ENCODE measurements at regions not wholly inside any gene's neighbourhood (a gene's known extent, or its start where the extent isn't known, plus 50 kb on each side); places are given as distances from the start of the nearest gene placed in this dataset.

- Histone ChIP-seq H2AFZ (ENCODE audit: low read length) (no peak overlapping the region), H4K20me1 (ENCODE audit: insufficient read depth, low read length, poor library complexity, severe bottlenecking) (no peaks in the 10 kb centered on the region), H3K9ac (ENCODE audit: low read depth, low read length, poor library complexity, severe bottlenecking) (no peak overlapping the region), H3K36me3 (ENCODE audit: insufficient read depth, low read length) (no peaks in the 10 kb centered on the region), H3K4me3 (ENCODE audit: low read length, poor library complexity, severe bottlenecking) (no peak overlapping the region), H3K9me2 (replicated peaks; ENCODE audit: low read depth, low read length) (no peaks in the 10 kb centered on the region), H3K79me2 (ENCODE audit: insufficient read depth, low read length) (no peaks in the 10 kb centered on the region), H3K27me3 (ENCODE audit: insufficient read depth, low read length, poor library complexity, severe bottlenecking) (no peaks in the 10 kb centered on the region), H3K9me3 (ENCODE audit: insufficient read depth, low read depth, low read length) (no peaks in the 10 kb centered on the region), H3F3A (ENCODE audit: low read depth) (no peaks in the 10 kb centered on the region), H3K4me2 (ENCODE audit: low read depth, low read length, poor library complexity, severe bottlenecking) (no peak overlapping the region), H3K4me1 (ENCODE audit: insufficient read depth, low read length, poor library complexity, severe bottlenecking) (peaks cover 36% of the 10 kb centered on the region)
- no peak for TF ChIP-seq CTCF (conservative IDR thresholded peaks at IDR 0.05; ENCODE audit: low read length)
- TF ChIP-seq EZH2phosphoT487 (IDR thresholded peaks at IDR 0.05; ENCODE audit: borderline replicate concordance): no peak
Observed at GRCh38 chr11:128282053-128282452, 305.3 kb downstream of the ETS1 start.

- Histone ChIP-seq H3K4me1 (ENCODE audit: insufficient read depth, low read length, poor library complexity, severe bottlenecking) (peaks cover 22% of the 10 kb centered on the region), H3K4me2 (ENCODE audit: low read depth, low read length, poor library complexity, severe bottlenecking) (no peak overlapping the region), H3K9me3 (ENCODE audit: insufficient read depth, low read depth, low read length) (no peaks in the 10 kb centered on the region), H2AFZ (ENCODE audit: low read length) (peak overlapping the region; percentile 29; the same call in 1 of the 2 replicates), H3K36me3 (ENCODE audit: insufficient read depth, low read length) (no peaks in the 10 kb centered on the region), H3K27me3 (ENCODE audit: insufficient read depth, low read length, poor library complexity, severe bottlenecking) (no peaks in the 10 kb centered on the region), H3K4me3 (ENCODE audit: low read length, poor library complexity, severe bottlenecking) (no peak overlapping the region), H3K79me2 (ENCODE audit: insufficient read depth, low read length) (no peaks in the 10 kb centered on the region), H3K9ac (ENCODE audit: low read depth, low read length, poor library complexity, severe bottlenecking) (no peak overlapping the region), H3K9me2 (replicated peaks; ENCODE audit: low read depth, low read length) (no peaks in the 10 kb centered on the region), H4K20me1 (ENCODE audit: insufficient read depth, low read length, poor library complexity, severe bottlenecking) (no peaks in the 10 kb centered on the region), H3F3A (ENCODE audit: low read depth) (no peaks in the 10 kb centered on the region)
- TF ChIP-seq CTCF (conservative IDR thresholded peaks at IDR 0.05; ENCODE audit: low read length): no peak
- no peak for TF ChIP-seq EZH2phosphoT487 (IDR thresholded peaks at IDR 0.05; ENCODE audit: borderline replicate concordance)
Observed at GRCh38 chr11:128279866-128280265, 307.5 kb downstream of the ETS1 start.

GRCh38 chr11:128273736-128274135 is 313.6 kb downstream of the ETS1 start:
- H3K9ac ChIP-seq (ENCODE audit: low read depth, low read length, poor library complexity, severe bottlenecking): no peak overlapping the region
- TF ChIP-seq CTCF (conservative IDR thresholded peaks at IDR 0.05; ENCODE audit: low read length) (no peak), EZH2phosphoT487 (IDR thresholded peaks at IDR 0.05; ENCODE audit: borderline replicate concordance) (no peak)
- H3K27me3 ChIP-seq (ENCODE audit: insufficient read depth, low read length, poor library complexity, severe bottlenecking): no peaks in the 10 kb centered on the region
- H3K9me3 ChIP-seq (ENCODE audit: insufficient read depth, low read depth, low read length): no peaks in the 10 kb centered on the region
- H3K4me2 ChIP-seq (ENCODE audit: low read depth, low read length, poor library complexity, severe bottlenecking): no peak overlapping the region
- H3K9me2 ChIP-seq (replicated peaks; ENCODE audit: low read depth, low read length): no peaks in the 10 kb centered on the region
- no peaks in the 10 kb centered on the region for H3K79me2 ChIP-seq (ENCODE audit: insufficient read depth, low read length)
- peaks cover 36% of the 10 kb centered on the region for H3K4me1 ChIP-seq (ENCODE audit: insufficient read depth, low read length, poor library complexity, severe bottlenecking)
- H3K4me3 ChIP-seq (ENCODE audit: low read length, poor library complexity, severe bottlenecking): no peak overlapping the region
- H4K20me1 ChIP-seq (ENCODE audit: insufficient read depth, low read length, poor library complexity, severe bottlenecking): no peaks in the 10 kb centered on the region
- H2AFZ ChIP-seq (ENCODE audit: low read length): no peak overlapping the region
- no peaks in the 10 kb centered on the region for H3F3A ChIP-seq (ENCODE audit: low read depth)
- no peaks in the 10 kb centered on the region for H3K36me3 ChIP-seq (ENCODE audit: insufficient read depth, low read length)
